ENCODE measurements at regions not wholly inside any gene's neighbourhood (a gene's known extent, or its start where the extent isn't known, plus 50 kb on each side); places are given as distances from the start of the nearest gene placed in this dataset.
"Not testable (repeated sequence)": the region's sequence is repeated elsewhere in the genome, so short reads cannot be mapped to it uniquely, and the experiment has no call there.

GRCh38 chr3:160047876-160048275 is 59.2 kb downstream of the IL12A start:
- DNase-seq, result no peak
- ATAC-seq, result no peak
- intact Hi-C loops (cut with DNase I, micrococcal nuclease), result no loop called here

DNA sequence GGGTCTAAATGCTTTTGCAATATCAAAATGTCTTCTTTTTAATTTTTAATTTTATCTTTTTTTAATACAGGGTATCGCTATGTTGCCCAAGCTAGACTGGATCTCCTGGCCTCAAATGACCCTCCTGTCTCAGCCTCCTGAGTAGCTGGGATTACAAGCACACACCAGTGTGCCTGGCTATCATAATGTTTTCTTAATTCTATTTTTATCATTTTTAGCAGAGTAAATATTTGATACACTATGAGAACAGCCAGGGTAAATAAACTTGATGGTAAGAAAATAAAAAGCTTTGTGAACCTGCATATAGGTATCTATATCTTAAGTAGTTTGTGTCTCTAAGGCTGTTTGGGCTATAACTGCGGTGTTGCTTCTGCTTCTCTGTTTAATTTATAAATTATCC is 60.4 kb downstream of the IL12A start:
- intact Hi-C loops (cut with DNase I, micrococcal nuclease), result no loop called here
- DNase-seq (no peak), ATAC-seq (no peak)

GRCh38 chr3:160049565-160049964 is 60.9 kb downstream of the IL12A start:
- intact Hi-C loops (cut with DNase I, micrococcal nuclease), result no loop called here
- no peak for DNase-seq
- no peak for ATAC-seq

- no peak for DNase-seq
- intact Hi-C loops (cut with DNase I, micrococcal nuclease), result no loop called here
- no peak for ATAC-seq
Observed at GRCh38 chr3:160049988-160050387, 61.4 kb downstream of the IL12A start.

DNA sequence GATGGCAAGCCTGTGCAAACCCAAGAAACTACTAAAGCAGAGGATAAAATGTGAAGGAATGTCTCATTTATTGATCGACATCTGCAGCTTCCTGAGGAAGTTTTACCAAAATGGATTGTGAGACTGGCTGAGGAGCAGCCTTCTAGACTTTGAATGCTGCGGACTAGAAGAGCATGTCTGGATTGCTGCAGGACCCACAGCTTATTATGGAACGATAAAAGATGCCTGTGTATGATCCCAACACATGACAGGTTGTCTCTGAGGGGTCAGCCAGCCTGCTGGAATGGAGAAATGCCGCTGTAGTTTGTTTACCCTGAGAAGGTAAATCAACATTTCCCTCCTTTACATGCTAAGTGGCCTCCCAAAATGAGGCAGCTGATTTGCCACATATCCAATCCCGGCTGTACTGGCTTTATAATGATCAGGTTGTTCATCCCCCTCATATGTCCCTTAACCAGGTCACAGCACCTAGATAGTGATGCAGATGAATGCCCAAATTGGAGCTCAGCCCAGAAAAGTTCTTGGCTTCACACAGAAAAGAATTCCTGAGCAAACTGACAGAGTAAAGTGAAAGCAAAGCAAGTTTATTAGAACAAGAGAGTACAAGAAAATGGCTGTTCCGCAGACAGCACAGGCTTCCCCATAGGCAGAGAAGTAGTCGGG is 63.9 kb downstream of the IL12A start:
- DNase-seq (no peak), ATAC-seq (no peak)

DNA sequence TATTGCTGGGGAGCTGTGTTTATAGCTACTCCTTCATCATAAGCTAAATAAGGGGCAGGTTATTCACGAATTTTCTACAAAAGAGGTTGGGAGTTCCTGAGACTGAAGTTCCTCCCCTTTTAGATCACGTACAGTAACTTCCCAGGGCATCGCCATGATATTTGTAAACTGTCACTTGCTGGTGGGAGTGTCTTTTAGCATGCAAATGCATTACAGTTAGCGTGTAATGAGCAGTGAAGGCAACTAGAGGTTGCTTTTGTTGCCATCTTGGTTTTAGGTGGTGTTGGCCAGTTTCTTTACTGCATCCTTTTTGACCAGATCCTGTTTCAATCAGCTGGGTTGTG is 64.4 kb downstream of the IL12A start:
- no peak for DNase-seq
- ATAC-seq, result no peak
- intact Hi-C loops (cut with DNase I, micrococcal nuclease), result no loop called here

More for the DNA sequence above, 63.9 kb downstream of the IL12A start:
- intact Hi-C loops (cut with DNase I, micrococcal nuclease), result no loop called here

DNA sequence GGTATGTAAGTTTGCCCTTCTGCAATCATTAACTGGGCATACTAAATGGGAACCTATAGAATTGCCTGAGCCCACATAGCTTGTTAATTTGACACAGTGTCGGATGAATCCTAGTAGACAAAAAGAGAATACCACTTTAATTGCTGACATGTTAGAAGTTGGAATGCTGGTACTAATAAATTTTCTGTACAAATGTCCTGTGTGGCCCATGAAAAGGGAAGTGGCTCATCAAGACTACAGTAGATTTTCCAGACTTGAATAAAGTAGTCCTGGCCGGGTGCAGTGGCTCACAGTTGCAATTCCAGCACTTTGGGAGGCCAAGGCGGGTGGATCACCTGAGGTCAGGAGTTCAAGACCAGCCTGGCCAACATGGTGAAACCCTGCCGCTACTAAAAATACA is 66.2 kb downstream of the IL12A start:
- ATAC-seq; intact Hi-C loops (cut with DNase I, micrococcal nuclease); DNase-seq: not testable (repeated sequence)

DNA sequence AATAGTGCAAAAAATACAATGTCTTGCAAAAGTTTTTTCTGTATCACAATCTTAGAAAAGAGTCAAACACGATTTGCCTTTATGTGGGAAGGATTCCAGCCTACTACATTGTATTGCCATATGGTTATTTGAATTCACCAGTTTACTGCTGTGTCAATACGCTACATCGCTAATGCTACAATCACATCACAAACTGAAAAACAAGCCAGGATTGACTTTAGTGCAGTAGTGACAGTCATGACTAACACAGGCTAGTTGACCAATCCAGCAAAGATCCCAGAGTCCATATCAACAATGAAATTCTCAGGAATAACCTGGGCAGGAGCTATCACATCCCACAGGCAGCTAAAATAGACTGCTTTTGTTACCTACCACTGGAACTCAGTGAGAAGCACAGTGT is 67.0 kb downstream of the IL12A start:
- peak; percentile 58 for ATAC-seq
- intact Hi-C loops (cut with DNase I, micrococcal nuclease), result no loop called here
- no peak for DNase-seq

- intact Hi-C loops (cut with DNase I, micrococcal nuclease), result no loop called here
- ATAC-seq, result no peak
- DNase-seq, result no peak
Observed at GRCh38 chr3:160057331-160057730, 68.7 kb downstream of the IL12A start.

DNA sequence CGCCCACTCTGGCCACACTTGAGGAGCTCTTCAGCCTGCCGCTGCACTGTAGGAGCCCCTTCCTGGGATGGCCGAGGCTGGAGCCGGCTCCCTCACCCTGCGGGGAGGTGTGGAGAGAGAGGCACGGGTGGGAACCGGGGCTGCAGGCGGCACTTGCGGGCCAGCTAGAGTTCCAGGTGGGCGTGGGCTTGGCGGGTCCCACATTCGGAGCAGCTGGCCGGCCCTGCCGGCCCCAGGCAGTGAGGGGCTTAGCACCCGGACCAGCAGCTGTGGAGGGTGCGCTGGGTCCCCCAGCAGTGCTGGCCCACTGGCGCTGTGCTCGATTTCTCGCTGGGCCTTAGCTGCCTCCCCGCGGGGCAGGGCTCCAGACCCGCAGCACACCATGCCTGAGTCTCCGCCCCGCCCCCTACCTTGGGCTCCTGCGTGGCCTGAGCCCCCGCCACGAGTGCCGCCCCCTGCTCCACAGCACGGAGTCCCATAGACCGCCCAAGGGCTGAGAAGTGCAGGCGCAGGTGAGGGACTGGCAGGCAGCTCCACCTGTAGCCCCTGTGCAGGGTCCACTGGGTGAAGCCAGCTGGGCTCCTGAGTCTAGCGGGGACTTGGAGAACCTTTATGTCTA is 71.9 kb downstream of the IL12A start:
- intact Hi-C loops (cut with DNase I, micrococcal nuclease), result no loop called here
- ATAC-seq, result no peak
- DNase-seq, result no peak

- ATAC-seq, result no peak
Observed at GRCh38 chr3:160061525-160061924, 72.9 kb downstream of the IL12A start.

GRCh38 chr3:160065282-160065681 is 76.6 kb downstream of the IL12A start:
- ATAC-seq (no peak), DNase-seq (no peak)
- intact Hi-C loops (cut with DNase I, micrococcal nuclease), result no loop called here

More at GRCh38 chr3:160061525-160061924, 72.9 kb downstream of the IL12A start:
- intact Hi-C loops (cut with DNase I, micrococcal nuclease), result no loop called here
- no peak for DNase-seq

DNA sequence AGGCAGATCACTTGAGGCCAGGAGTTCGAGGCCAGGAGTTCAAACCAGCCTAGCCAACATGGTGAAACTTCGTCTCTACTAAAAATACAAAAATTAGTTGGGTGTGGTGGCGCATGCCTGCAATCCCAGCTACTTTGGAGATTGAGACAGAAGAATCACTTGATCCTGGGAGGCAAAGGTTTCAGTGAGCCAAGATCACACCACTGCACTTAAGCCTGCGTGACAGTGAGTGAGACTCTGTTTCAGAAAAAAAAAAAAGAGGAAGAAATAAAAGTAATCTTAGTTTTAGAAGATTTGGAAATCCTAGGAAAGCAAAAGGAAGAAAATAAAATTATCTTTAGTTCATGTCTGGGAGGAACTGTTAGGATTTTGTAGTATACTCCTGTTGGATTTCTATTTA is 77.2 kb downstream of the IL12A start:
- intact Hi-C loops (cut with DNase I, micrococcal nuclease), result no loop called here
- no peak for ATAC-seq
- no peak for DNase-seq

- intact Hi-C loops (cut with DNase I, micrococcal nuclease), result no loop called here
- DNase-seq (no peak), ATAC-seq (no peak)
Observed at GRCh38 chr3:160069986-160070385, 81.4 kb downstream of the IL12A start.

GRCh38 chr3:160076519-160076918 is 87.9 kb downstream of the IL12A start:
- ATAC-seq (no peak), DNase-seq (no peak)
- intact Hi-C loops (cut with DNase I, micrococcal nuclease), result no loop called here

DNA sequence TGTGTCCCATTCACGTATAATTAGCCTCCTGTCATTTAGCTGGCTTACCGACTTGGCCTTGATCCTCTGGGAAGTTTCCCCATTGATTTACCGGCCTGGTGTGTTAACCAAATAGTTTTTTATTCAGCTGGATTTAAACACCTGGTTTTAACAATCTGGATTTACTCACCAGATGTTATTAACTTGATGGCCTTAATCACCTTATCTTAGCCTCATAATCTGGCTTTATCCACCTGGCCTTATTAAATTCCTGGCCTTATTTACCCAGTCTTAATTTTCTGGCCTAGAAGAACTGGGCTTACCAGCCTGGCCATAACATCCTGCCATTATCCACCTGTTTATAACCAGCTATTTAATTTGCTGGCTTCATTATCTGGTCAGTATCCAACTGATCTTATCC is 89.9 kb downstream of the IL12A start:
- ATAC-seq, result no peak
- intact Hi-C loops (cut with DNase I, micrococcal nuclease), result no loop called here
- no peak for DNase-seq

DNA sequence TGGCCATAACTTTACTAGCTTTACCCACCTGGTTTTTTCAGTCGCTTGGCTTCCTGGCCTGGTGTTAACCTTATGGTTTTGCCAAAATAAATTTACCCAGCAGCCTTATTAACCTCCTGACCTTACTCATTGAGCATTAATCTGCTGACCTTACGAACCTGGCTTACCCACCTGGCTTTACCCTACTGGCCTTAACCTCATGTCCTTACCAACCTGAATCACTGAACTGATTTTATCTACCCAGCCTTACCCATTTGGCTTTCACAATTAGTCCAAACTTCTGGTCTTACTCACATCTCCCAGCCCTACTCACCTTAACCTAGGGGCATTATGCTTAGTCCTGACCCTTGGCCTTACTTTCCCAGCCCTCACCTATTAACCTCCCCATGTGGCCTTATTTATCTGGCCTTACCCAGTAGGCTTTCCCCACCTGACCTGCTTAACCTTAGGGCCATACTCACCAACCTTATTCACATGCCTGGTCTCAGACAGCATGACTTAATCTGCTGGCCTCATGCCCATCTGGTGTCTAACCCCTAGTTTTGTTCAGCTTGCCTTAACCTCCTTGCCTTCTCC is 93.4 kb downstream of the IL12A start:
- DNase-seq (no peak), ATAC-seq (no peak)
- intact Hi-C loops (cut with DNase I, micrococcal nuclease), result no loop called here

DNA sequence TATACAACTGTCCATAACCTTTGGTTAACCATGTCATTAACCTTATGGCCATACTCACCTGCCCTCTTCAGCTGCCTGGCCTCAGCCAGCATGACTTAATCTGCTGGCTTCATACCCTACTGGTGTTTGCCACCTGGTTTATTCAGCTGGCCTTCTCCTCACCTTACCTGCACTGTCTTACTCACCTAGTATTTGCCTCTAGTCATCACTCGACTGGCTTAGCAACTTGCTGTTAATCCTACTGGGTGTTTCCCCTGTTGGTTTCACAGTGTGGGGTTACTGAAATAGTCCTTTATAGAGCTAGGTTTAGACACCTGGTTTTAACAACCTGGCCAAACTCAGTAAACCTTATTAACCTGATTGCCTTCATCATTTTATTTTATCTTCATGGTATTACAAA is 96.4 kb downstream of the IL12A start:
- DNase-seq, result no peak
- intact Hi-C loops (cut with DNase I, micrococcal nuclease), result no loop called here
- no peak for ATAC-seq

DNA sequence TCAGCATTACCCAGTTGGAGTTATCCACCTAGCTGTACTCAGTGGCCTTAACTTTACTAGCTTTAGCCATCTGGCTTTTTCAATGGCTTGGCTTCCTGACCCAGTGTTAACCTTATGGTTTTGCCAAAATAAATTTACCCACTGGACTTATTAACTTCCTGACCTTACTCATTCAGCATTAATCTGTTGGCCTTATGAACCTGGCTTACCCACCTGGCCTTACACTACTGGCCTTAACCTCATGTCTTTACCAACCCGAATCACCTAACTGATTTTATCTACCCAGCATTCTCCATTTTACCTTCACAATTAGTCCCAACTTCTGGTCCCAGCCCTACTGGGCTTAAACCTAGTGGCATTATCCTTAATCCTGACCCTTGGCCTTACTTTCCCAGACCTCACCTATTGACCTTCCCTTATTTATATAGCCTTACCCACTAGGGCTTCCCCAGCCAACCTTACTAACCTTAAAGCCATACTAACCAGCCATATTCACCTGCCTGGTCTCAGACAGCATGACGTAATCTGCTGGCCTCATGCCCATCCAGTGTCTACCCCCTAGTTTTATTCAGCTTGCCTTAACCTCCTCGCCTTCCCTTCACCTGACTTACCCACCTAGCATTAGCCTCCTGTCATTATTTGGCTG is 100.0 kb downstream of the IL12A start:
- DNase-seq (no peak), ATAC-seq (no peak)
- intact Hi-C loops (cut with DNase I, micrococcal nuclease), result no loop called here

DNA sequence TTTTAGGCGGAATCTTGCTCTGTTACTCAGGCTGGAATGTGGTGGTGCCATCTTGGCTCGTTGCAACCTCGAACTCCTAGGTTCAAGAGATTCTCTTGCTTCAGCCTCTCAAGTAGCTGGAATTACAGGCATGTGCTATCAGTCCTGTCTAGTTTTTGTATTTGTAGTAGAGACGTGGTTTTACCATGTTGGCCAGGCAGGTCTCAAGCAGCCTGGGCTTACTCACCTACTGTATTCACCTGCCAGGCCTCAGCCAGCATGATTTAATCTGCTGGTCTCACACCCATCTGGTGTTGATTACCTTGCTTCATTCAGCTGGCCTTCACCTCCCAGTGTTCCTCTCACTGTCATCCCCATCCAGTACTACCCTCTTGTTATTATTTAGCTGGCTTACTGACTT is 102.0 kb downstream of the IL12A start:
- intact Hi-C loops (cut with DNase I, micrococcal nuclease), result no loop called here
- no peak for ATAC-seq
- no peak for DNase-seq

Data from left colon (tissue), 2 donors.